Panc1 (cell line): ENCODE measurements at regions not wholly inside any gene's neighbourhood (a gene's known extent, or its start where the extent isn't known, plus 50 kb on each side); places are given as distances from the start of the nearest gene placed in this dataset.

ENCODE experiments used
- ATAC-seq: fragments of 200-7000 bp; cut with Tn5 transposase; 2 replicates; pipeline ENCODE4 v1.9.1; 2020; ENCODE audit warnings: mild to moderate bottlenecking, moderate library complexity
- BruUV-seq: library from RNA; stranded (reverse); fragments of 400-500 nt; replicated peaks from 2 replicates; lab custom pipeline; 2021; lab: Mats Ljungman, UMichigan
- CTCF ChIA-PET: fragments of 300-600 bp; sonication (Branson Sonifier 250); formaldehyde crosslinking; loops from one replicate; lab custom pipeline; 2022; ENCODE audit warnings: antibody characterized with exemption; lab: Charles Lee
- POLR2A ChIA-PET: fragments of 300-600 bp; sonication (Branson Sonifier 250); formaldehyde crosslinking; loops from one replicate; lab custom pipeline; 2022; ENCODE audit warnings: antibody characterized with exemption; lab: Charles Lee
- DNase-seq: peaks from one replicate; pipeline ENCODE4 v3.0.0-alpha.2; 2010; ENCODE audit warnings: low read depth, low spot score
- H3K27ac ChIP-seq: 2 replicates; pipeline ENCODE4 v1.5.1; 2011; ENCODE audit warnings: mild to moderate bottlenecking, low read length, inconsistent platforms
- H3K27me3 ChIP-seq: fragments of 200-500 bp; sonication (Bioruptor generic); 2 replicates; pipeline ENCODE4 v1.6.0; 2014; ENCODE audit warnings: low read length, inconsistent platforms; ENCODE audit not compliant: control insufficient read depth, insufficient read depth
- H3K36me3 ChIP-seq: fragments of 200-500 bp; sonication (Bioruptor generic); 2 replicates; pipeline ENCODE4 v1.5.1; 2014; ENCODE audit warnings: inconsistent platforms, mild to moderate bottlenecking, low read length, moderate library complexity; ENCODE audit not compliant: control insufficient read depth, insufficient read depth
- H3K4me1 ChIP-seq: 2 replicates; pipeline ENCODE4 v1.5.1; 2011; ENCODE audit warnings: inconsistent platforms, mild to moderate bottlenecking, low read length, moderate library complexity; ENCODE audit not compliant: control insufficient read depth, insufficient read depth
- H3K4me3 ChIP-seq, 2 experiments: 2 replicates each; pipeline ENCODE4 v1.5.1; 2011 to 2012; ENCODE audit warnings: low read depth in 2 of 2, low read length in 2 of 2, mild to moderate bottlenecking in 2 of 2, inconsistent platforms in 1 of 2, moderate library complexity in 1 of 2
- H3K9me3 ChIP-seq: fragments of 200-500 bp; sonication (Bioruptor generic); 2 replicates; pipeline ENCODE4 v1.5.1; 2014; ENCODE audit warnings: low read depth, mild to moderate bottlenecking, inconsistent platforms, low read length, moderate library complexity; ENCODE audit not compliant: control insufficient read depth, insufficient read depth
- CTCF ChIP-seq: fragments of 450-650 bp; IDR thresholded peaks from 2 replicates; pipeline ENCODE4 v1.5.1; 2017; ENCODE audit warnings: mild to moderate bottlenecking
- POLR2AphosphoS5 ChIP-seq: IDR thresholded peaks from 2 replicates; pipeline ENCODE4 v1.6.1; 2012; ENCODE audit warnings: mild to moderate bottlenecking, low read depth, low read length, moderate library complexity
- REST ChIP-seq, 2 experiments: IDR thresholded peaks; 2 replicates each; pipeline ENCODE4 v1.6.1; 2011 to 2012; ENCODE audit warnings: low read depth in 2 of 2, control low read depth in 1 of 2, low read length in 1 of 2, mild to moderate bottlenecking in 1 of 2, moderate library complexity in 1 of 2; ENCODE audit not compliant: insufficient read depth in 1 of 2
- SIN3A ChIP-seq: IDR thresholded peaks from 2 replicates; pipeline ENCODE4 v1.6.1; 2012; ENCODE audit warnings: low read depth, mild to moderate bottlenecking, low read length, moderate library complexity, borderline replicate concordance; ENCODE audit not compliant: insufficient read depth
- TCF7L2 ChIP-seq: IDR thresholded peaks from 2 replicates; pipeline ENCODE4 v1.6.1; 2011; ENCODE audit warnings: mild to moderate bottlenecking, low read depth, low read length, inconsistent platforms
- in situ Hi-C: cut with HindIII; loops from 2 replicates; pipeline ENCODE4 v1.10.0; 2016; ENCODE audit warnings: low sequenced_read_pairs, low pct_unique_long_range_greater_than_20kb
- intact Hi-C: fragments of 100-400 bp; cut with micrococcal nuclease; formaldehyde crosslinking; loops from one replicate; pipeline ENCODE4 v1.10.0; 2022; ENCODE audit not compliant: unreplicated experiment

DNA sequence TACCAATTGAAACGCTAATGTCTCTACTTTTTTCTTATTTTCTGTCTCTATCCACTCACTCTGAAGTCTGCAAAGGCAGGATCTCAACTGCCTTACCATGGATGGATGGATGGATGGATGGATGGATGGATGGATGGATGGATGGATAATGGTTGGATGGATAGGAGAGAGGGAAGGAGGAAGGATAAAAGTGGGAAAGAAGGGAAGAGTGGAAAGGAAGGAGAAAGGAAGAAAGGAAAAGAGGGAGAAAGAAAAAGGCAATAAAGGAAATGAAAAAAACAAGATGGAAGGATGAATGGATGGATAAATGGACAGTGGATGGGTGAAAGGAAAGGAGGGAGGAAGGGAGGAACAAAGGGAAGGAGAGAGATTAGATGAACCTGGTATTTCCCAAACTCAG, 506.0 kb downstream of the MN1 start:
- ChIA-PET POLR2A (no interaction called here), CTCF (no interaction called here)
- ATAC-seq (no peak), DNase-seq (no peak)
- Histone ChIP-seq H3K27ac (no peak overlapping the region), H3K9me3 (no peaks in the 10 kb centered on the region), H3K36me3 (no peaks in the 10 kb centered on the region), H3K4me3 (no peak overlapping the region), H3K27me3 (peaks cover 2% of the 10 kb centered on the region; the same call in 1 of the 2 replicates), H3K4me1 (no peaks in the 10 kb centered on the region)
- TF ChIP-seq CTCF (no peak), TCF7L2 (no peak), SIN3A (no peak), REST (IDR thresholded peaks at IDR 0.05; ENCODE audit: insufficient read depth in 1 of 2, low read depth in 2 of 2, low read length in 1 of 2) (no peak)
- no TSS peak for BruUV-seq
- in situ Hi-C loops (no loop called here), intact Hi-C loops (no loop called here)

GRCh38 chr22:27296091-27296675, 505.4 kb downstream of the MN1 start:
- peaks cover 2% of the 10 kb centered on the region; the same call in 1 of the 2 replicates for H3K27me3 ChIP-seq
- in situ Hi-C loops, result no loop called here
- ChIA-PET POLR2A (no interaction called here), CTCF (no interaction called here)
- H3K4me1 ChIP-seq, result no peaks in the 10 kb centered on the region
- H3K9me3 ChIP-seq, result no peaks in the 10 kb centered on the region
- DNase-seq (no peak), ATAC-seq (no peak)
- no peak overlapping the region for H3K27ac ChIP-seq
- H3K36me3 ChIP-seq, result no peaks in the 10 kb centered on the region
- no peak overlapping the region for H3K4me3 ChIP-seq
- no peak for TF ChIP-seq SIN3A
- TF ChIP-seq REST (IDR thresholded peaks at IDR 0.05; ENCODE audit: insufficient read depth in 1 of 2, low read depth in 2 of 2, low read length in 1 of 2), result no peak
- no peak for TF ChIP-seq CTCF
- no peak for TF ChIP-seq POLR2AphosphoS5
- no peak for TF ChIP-seq TCF7L2
- intact Hi-C loops, result no loop called here
- BruUV-seq, result no TSS peak
